Neuron (in vitro differentiated cells): ENCODE measurements at regions not wholly inside any gene's neighbourhood (a gene's known extent, or its start where the extent isn't known, plus 50 kb on each side); places are given as distances from the start of the nearest gene placed in this dataset.

Source experiments
- H2AFZ ChIP-seq: one replicate; pipeline ENCODE4 v1.6.1; 2013; ENCODE audit warnings: low read depth, mild to moderate bottlenecking, inconsistent platforms, low read length, moderate library complexity
- H3K27me3 ChIP-seq: one replicate; pipeline ENCODE4 v1.6.1; 2013; ENCODE audit warnings: low read length; ENCODE audit not compliant: insufficient read depth
- H3K36me3 ChIP-seq: one replicate; pipeline ENCODE4 v1.6.1; 2013; ENCODE audit warnings: low read length; ENCODE audit not compliant: insufficient read depth
- H3K4me1 ChIP-seq: one replicate; pipeline ENCODE4 v1.6.1; 2013; ENCODE audit warnings: low read length; ENCODE audit not compliant: insufficient read depth
- H3K4me3 ChIP-seq: 2 replicates; pipeline ENCODE4 v1.5.1; 2013; ENCODE audit warnings: mild to moderate bottlenecking, low read length, moderate library complexity
- H3K9me3 ChIP-seq: one replicate; pipeline ENCODE4 v1.6.1; 2013; ENCODE audit warnings: low read length

GRCh38 chr1:58430421-58431275 lies 115.9 kb downstream of the OMA1 start:
- H3K36me3 ChIP-seq: no peaks in the 10 kb centered on the region
- H3K4me3 ChIP-seq: no peak overlapping the region
- no peak overlapping the region for H2AFZ ChIP-seq
- H3K27me3 ChIP-seq: no peaks in the 10 kb centered on the region
- H3K9me3 ChIP-seq: peaks cover 4% of the 10 kb centered on the region
- H3K4me1 ChIP-seq: peaks cover 13% of the 10 kb centered on the region

GRCh38 chr1:58426918-58427317 lies 119.6 kb downstream of the OMA1 start:
- Histone ChIP-seq H3K9me3 (peaks cover 4% of the 10 kb centered on the region), H3K4me3 (no peak overlapping the region), H3K36me3 (no peaks in the 10 kb centered on the region), H3K4me1 (no peaks in the 10 kb centered on the region), H2AFZ (no peak overlapping the region), H3K27me3 (no peaks in the 10 kb centered on the region)

GRCh38 chr1:58422436-58422835 lies 124.1 kb downstream of the OMA1 start:
- H3K4me1 ChIP-seq: peaks cover 11% of the 10 kb centered on the region
- no peaks in the 10 kb centered on the region for H3K36me3 ChIP-seq
- H3K4me3 ChIP-seq: no peak overlapping the region
- no peaks in the 10 kb centered on the region for H3K9me3 ChIP-seq
- no peak overlapping the region for H2AFZ ChIP-seq
- no peaks in the 10 kb centered on the region for H3K27me3 ChIP-seq

GRCh38 chr1:58418283-58419228 lies 128.0 kb downstream of the OMA1 start:
- Histone ChIP-seq H3K9me3 (no peaks in the 10 kb centered on the region), H3K4me1 (peaks cover 11% of the 10 kb centered on the region), H2AFZ (no peak overlapping the region), H3K4me3 (no peak overlapping the region), H3K27me3 (no peaks in the 10 kb centered on the region), H3K36me3 (no peaks in the 10 kb centered on the region)

- Histone ChIP-seq H3K9me3 (no peaks in the 10 kb centered on the region), H3K4me1 (no peaks in the 10 kb centered on the region), H3K27me3 (no peaks in the 10 kb centered on the region), H3K4me3 (no peak overlapping the region), H3K36me3 (no peaks in the 10 kb centered on the region), H2AFZ (no peak overlapping the region)
These were observed 134.4 kb downstream of the OMA1 start for GRCh38 chr1:58412071-58412580.

- Histone ChIP-seq H2AFZ (no peak overlapping the region), H3K27me3 (no peaks in the 10 kb centered on the region), H3K9me3 (no peaks in the 10 kb centered on the region), H3K4me3 (no peak overlapping the region), H3K4me1 (no peaks in the 10 kb centered on the region), H3K36me3 (no peaks in the 10 kb centered on the region)
These were observed 136.6 kb downstream of the OMA1 start for GRCh38 chr1:58409890-58410289.

- Histone ChIP-seq H3K27me3 (no peaks in the 10 kb centered on the region), H3K4me3 (no peak overlapping the region), H3K36me3 (no peaks in the 10 kb centered on the region), H2AFZ (no peak overlapping the region), H3K4me1 (no peaks in the 10 kb centered on the region), H3K9me3 (no peaks in the 10 kb centered on the region)
These were observed 137.2 kb downstream of the OMA1 start for GRCh38 chr1:58409336-58409735.

GRCh38 chr1:58406301-58407071 lies 140.0 kb downstream of the OMA1 start:
- H3K36me3 ChIP-seq: no peaks in the 10 kb centered on the region
- no peak overlapping the region for H2AFZ ChIP-seq
- no peaks in the 10 kb centered on the region for H3K27me3 ChIP-seq
- no peaks in the 10 kb centered on the region for H3K9me3 ChIP-seq
- no peak overlapping the region for H3K4me3 ChIP-seq
- no peaks in the 10 kb centered on the region for H3K4me1 ChIP-seq

- no peaks in the 10 kb centered on the region for H3K4me1 ChIP-seq
- no peak overlapping the region for H3K4me3 ChIP-seq
- H3K9me3 ChIP-seq: no peaks in the 10 kb centered on the region
- H3K27me3 ChIP-seq: no peaks in the 10 kb centered on the region
- no peaks in the 10 kb centered on the region for H3K36me3 ChIP-seq
- no peak overlapping the region for H2AFZ ChIP-seq
These were observed 140.9 kb downstream of the OMA1 start for GRCh38 chr1:58405660-58406059.

GRCh38 chr1:58403894-58404293 lies 142.6 kb downstream of the OMA1 start:
- Histone ChIP-seq H3K4me1 (peaks cover 5% of the 10 kb centered on the region), H2AFZ (no peak overlapping the region), H3K9me3 (no peaks in the 10 kb centered on the region), H3K27me3 (no peaks in the 10 kb centered on the region), H3K36me3 (no peaks in the 10 kb centered on the region), H3K4me3 (no peak overlapping the region)

- H3K9me3 ChIP-seq: no peaks in the 10 kb centered on the region
- no peak overlapping the region for H3K4me3 ChIP-seq
- H3K4me1 ChIP-seq: peaks cover 5% of the 10 kb centered on the region
- H2AFZ ChIP-seq: no peak overlapping the region
- no peaks in the 10 kb centered on the region for H3K36me3 ChIP-seq
- no peaks in the 10 kb centered on the region for H3K27me3 ChIP-seq
These were observed 144.1 kb downstream of the OMA1 start for GRCh38 chr1:58402444-58402843.

- Histone ChIP-seq H3K36me3 (no peaks in the 10 kb centered on the region), H3K4me1 (peaks cover 5% of the 10 kb centered on the region), H3K9me3 (no peaks in the 10 kb centered on the region), H2AFZ (no peak overlapping the region), H3K4me3 (no peak overlapping the region), H3K27me3 (no peaks in the 10 kb centered on the region)
These were observed 144.5 kb downstream of the OMA1 start for GRCh38 chr1:58401991-58402390.
